ENCODE measurements at regions not wholly inside any gene's neighbourhood (a gene's known extent, or its start where the extent isn't known, plus 50 kb on each side); places are given as distances from the start of the nearest gene placed in this dataset.

DNA sequence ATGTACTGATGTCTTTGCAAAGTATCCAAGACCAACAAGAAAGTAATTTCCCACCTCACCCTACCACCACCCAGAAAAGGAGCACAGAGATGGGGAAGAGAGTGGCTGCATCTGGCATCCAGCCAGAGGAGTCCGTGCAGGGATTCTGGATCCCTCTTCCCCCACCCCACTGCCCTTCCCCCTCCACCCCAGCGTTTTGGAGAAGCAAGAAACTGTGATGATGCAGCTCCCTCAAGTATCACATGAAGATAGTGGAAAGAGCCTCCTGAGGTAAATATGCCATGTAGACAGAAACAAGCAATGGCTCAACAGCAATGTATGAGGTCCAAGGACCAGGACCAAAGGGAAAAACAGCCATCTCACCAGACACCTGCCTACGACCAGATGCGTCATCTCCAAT lies 153.8 kb downstream of the DEPDC1B start:
- intact Hi-C loops (cut with DNase I; ENCODE audit: low total_unique reads): no loop called here
- H3K4me3 ChIP-seq (ENCODE audit: low read depth, poor library complexity, severe bottlenecking): no peak overlapping the region
- no peak for TF ChIP-seq POLR2A (IDR thresholded peaks at IDR 0.05)
- TF ChIP-seq, protein P1, sequence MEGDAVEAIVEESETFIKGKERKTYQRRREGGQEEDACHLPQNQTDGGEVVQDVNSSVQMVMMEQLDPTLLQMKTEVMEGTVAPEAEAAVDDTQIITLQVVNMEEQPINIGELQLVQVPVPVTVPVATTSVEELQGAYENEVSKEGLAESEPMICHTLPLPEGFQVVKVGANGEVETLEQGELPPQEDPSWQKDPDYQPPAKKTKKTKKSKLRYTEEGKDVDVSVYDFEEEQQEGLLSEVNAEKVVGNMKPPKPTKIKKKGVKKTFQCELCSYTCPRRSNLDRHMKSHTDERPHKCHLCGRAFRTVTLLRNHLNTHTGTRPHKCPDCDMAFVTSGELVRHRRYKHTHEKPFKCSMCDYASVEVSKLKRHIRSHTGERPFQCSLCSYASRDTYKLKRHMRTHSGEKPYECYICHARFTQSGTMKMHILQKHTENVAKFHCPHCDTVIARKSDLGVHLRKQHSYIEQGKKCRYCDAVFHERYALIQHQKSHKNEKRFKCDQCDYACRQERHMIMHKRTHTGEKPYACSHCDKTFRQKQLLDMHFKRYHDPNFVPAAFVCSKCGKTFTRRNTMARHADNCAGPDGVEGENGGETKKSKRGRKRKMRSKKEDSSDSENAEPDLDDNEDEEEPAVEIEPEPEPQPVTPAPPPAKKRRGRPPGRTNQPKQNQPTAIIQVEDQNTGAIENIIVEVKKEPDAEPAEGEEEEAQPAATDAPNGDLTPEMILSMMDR (IDR thresholded peaks at IDR 0.05): no peak
- no peak for DNase-seq (ENCODE audit: low spot score in 2 of 2)
- 62 to 64% methylated on average over 4 of the region's 4 CpGs for WGBS, 2 donors

DNA sequence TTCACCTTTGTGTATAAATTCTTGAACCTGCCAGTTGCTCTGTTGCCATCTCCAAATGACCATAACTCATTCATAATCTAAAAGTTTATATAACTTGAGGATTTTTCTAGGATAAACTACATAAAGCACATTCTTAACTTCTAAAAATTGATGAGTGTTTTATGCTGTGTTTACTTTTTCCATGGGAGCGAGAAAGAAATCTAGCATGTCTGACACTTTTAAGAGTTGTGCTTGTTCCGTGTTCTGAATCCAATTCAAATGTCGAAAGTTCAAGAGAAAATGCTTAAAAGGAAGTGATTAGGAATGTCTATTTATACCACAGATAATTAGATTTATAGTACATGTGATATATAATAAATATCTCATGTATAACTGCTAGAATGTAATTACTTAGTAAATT lies 154.4 kb downstream of the DEPDC1B start:
- TF ChIP-seq, protein P1 (IDR thresholded peaks at IDR 0.05): no peak
- TF ChIP-seq POLR2A (IDR thresholded peaks at IDR 0.05): no peak
- 43 to 56% methylated on average over 3 of the region's 3 CpGs for WGBS, 2 donors
- no peak for DNase-seq (ENCODE audit: low spot score in 2 of 2)
- intact Hi-C loops (cut with DNase I; ENCODE audit: low total_unique reads): no loop called here
- no peak overlapping the region for H3K4me3 ChIP-seq (ENCODE audit: low read depth, poor library complexity, severe bottlenecking)

DNA sequence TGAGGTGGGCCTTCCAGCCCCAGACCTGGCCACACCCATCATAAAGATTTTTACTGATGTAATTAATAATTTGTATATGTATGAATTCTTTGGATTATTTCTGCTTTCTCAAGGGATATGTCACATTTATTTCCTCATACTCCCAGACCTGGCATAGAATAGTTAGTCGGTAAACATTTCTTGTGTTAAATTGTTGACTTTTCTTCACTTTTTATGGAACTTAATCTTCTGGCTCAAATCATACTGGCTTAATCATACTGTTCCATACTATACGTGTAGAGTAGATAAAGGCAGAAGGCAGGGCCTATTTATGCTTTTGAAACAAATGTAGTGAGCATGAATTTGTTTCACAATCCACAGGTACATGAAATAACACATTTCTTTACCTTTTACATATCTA lies 155.8 kb downstream of the DEPDC1B start:
- WGBS, 2 donors: 78 to 79% methylated on average over 2 of the region's 2 CpGs
- intact Hi-C loops (cut with DNase I; ENCODE audit: low total_unique reads): no loop called here
- H3K4me3 ChIP-seq (ENCODE audit: low read depth, poor library complexity, severe bottlenecking): no peak overlapping the region
- TF ChIP-seq, protein P1 (IDR thresholded peaks at IDR 0.05): no peak
- no peak for TF ChIP-seq POLR2A (IDR thresholded peaks at IDR 0.05)
- DNase-seq (ENCODE audit: low spot score in 2 of 2): no peak

DNA sequence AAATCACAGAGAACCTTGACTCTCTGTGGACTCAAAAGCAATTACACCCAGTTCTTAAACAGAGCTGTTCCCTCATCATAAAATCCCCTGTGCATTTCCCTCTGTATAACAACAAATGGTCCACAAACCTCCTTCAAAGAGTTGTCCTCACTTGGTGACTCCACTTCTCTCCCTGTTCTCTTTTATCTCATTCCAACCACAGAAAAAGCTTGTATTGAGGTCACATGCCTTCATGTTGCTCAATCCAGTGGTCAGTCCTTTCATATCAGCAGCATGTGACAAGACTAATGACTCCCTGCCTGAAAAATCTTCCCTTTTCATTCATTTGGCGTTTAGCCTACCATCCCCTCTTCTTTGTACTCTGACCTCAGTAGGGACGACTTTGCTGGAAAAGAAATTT lies 158.0 kb downstream of the DEPDC1B start:
- no peak overlapping the region for H3K4me3 ChIP-seq (ENCODE audit: low read depth, poor library complexity, severe bottlenecking)
- 56 to 70% methylated on average over 2 of the region's 2 CpGs for WGBS, 2 donors
- intact Hi-C loops (cut with DNase I; ENCODE audit: low total_unique reads): no loop called here
- peak in 1 of 2 donors; percentile 35 for DNase-seq (ENCODE audit: low spot score in 2 of 2)
- TF ChIP-seq, protein P1 (IDR thresholded peaks at IDR 0.05): no peak
- TF ChIP-seq POLR2A (IDR thresholded peaks at IDR 0.05): no peak

DNA sequence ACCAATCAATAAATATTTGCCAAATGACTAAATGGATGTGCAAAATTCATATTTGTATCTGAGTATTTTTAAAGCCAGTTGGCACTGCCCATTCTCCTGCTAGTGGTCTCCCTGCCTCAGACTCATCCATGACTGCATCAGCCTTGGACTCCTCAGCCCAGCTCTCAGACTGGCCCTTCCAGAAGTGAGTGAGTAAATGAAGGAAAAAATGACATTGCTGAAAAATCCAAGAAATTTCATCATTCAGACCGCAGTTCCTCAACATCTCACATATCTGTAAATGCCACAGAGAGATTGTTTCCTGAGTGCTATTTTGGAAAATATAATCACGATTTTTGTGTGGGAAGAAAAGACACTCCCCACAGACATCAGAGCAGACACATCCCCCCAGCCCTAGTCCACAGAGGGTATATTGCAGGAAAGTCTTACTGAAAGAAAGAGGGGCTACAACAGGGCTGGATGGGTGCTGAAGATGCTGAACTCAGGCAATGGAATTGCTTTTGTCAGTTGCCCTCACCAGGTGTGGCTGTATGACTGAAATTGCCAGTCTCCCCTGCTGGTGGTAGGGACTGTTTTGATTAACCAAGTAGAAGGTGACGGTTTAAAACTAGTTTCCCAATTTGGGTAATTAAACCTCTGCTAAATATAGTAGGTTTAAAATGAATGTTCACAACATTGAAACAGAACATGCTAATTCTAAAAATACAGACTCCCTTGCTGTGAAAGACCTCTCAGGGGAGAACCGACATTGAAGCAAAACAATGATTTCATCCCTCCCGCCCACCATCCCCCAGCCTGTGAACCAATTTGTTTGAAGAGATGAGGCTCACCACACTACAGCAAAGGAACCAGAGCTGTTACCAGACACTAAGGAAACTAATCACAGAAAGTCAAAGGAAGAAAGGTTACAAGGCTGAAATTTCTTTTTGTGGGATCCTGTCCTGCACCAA lies 158.8 kb downstream of the DEPDC1B start:
- TF ChIP-seq, protein P1 (IDR thresholded peaks at IDR 0.05): no peak
- no peak for TF ChIP-seq POLR2A (IDR thresholded peaks at IDR 0.05)
- WGBS, 2 donors: 53 to 62% methylated on average over 5 of the region's 5 CpGs
- intact Hi-C loops (cut with DNase I; ENCODE audit: low total_unique reads): no loop called here
- H3K4me3 ChIP-seq (ENCODE audit: low read depth, poor library complexity, severe bottlenecking): no peak overlapping the region
- no peak for DNase-seq (ENCODE audit: low spot score in 2 of 2)
